HEK293 (cell line): ENCODE measurements at regions not wholly inside any gene's neighbourhood (a gene's known extent, or its start where the extent isn't known, plus 50 kb on each side); places are given as distances from the start of the nearest gene placed in this dataset.

Source experiments
- CTCF ChIA-PET: fragments of 350-600 bp; formaldehyde crosslinking; extraction: SDS; loops from one replicate; lab custom pipeline; 2021; ENCODE audit warnings: antibody characterized with exemption; lab: Yijun Ruan, JAX
- POLR2A ChIA-PET: fragments of 300-600 bp; formaldehyde crosslinking; extraction: SDS; loops from one replicate; lab custom pipeline; 2020; ENCODE audit warnings: antibody characterized with exemption, inconsistent platforms; lab: Yijun Ruan, JAX
- H3K27ac ChIP-seq: fragments of 200-500 bp; sonication (Bioruptor generic); 2 replicates; pipeline ENCODE4 v1.5.1; 2014; ENCODE audit warnings: low read depth, low read length, control low read depth, inconsistent platforms; ENCODE audit errors: extremely low read depth
- H3K36me3 ChIP-seq, 2 experiments: fragments of 200-500 bp in 1 of 2; sonication (Bioruptor generic) in 1 of 2; 1 replicate in 1 of 2; 2 replicates in 1 of 2; pipeline ENCODE4 v1.5.1; 2014 to 2017; ENCODE audit warnings: inconsistent platforms in 2 of 2, low read length in 2 of 2; ENCODE audit not compliant: control insufficient read depth in 2 of 2, insufficient read depth in 1 of 2
- H3K4me1 ChIP-seq: fragments of 200-500 bp; sonication (Bioruptor generic); 2 replicates; pipeline ENCODE4 v1.5.1; 2014; ENCODE audit warnings: mild to moderate bottlenecking, low read length, inconsistent platforms; ENCODE audit not compliant: control insufficient read depth, insufficient read depth
- H3K4me3 ChIP-seq: 2 replicates; pipeline ENCODE4 v1.5.1; 2011; ENCODE audit warnings: low read depth, mild to moderate bottlenecking, control low read depth, low read length, moderate library complexity
- H3K9me3 ChIP-seq: fragments of 200-500 bp; sonication (Bioruptor generic); 2 replicates; pipeline ENCODE4 v1.5.1; 2014; ENCODE audit warnings: low read depth, low read length, inconsistent platforms; ENCODE audit not compliant: control insufficient read depth, insufficient read depth
- GLIS1 ChIP-seq: fragments of 450-650 bp; formaldehyde crosslinking; IDR thresholded peaks from 2 replicates; pipeline ENCODE4 v1.5.1; 2016; ENCODE audit warnings: missing biosample characterization, missing genetic modification characterization
- HOXA7 ChIP-seq: sonication (generic); formaldehyde crosslinking; IDR thresholded peaks from 2 replicates; pipeline ENCODE4 v1.8.1; 2022; ENCODE audit warnings: missing genetic modification reagents, borderline replicate concordance
- HOXD13 ChIP-seq: sonication (generic); formaldehyde crosslinking; IDR thresholded peaks from 2 replicates; pipeline ENCODE4 v1.8.0; 2022; ENCODE audit warnings: missing genetic modification reagents, borderline replicate concordance
- KLF17 ChIP-seq: fragments of 450-650 bp; formaldehyde crosslinking; IDR thresholded peaks from 2 replicates; pipeline ENCODE4 v1.5.1; 2016; ENCODE audit warnings: missing biosample characterization, missing genetic modification characterization
- KLF7 ChIP-seq: fragments of 450-650 bp; formaldehyde crosslinking; IDR thresholded peaks from 2 replicates; pipeline ENCODE4 v1.5.1; 2016; ENCODE audit warnings: missing biosample characterization, missing genetic modification characterization, borderline replicate concordance
- MEIS1 ChIP-seq: sonication (generic); formaldehyde crosslinking; IDR thresholded peaks from 2 replicates; pipeline ENCODE4 v1.8.1; 2022; ENCODE audit warnings: missing genetic modification reagents, mild to moderate bottlenecking, borderline replicate concordance
- RBAK ChIP-seq: fragments of 450-650 bp; formaldehyde crosslinking; IDR thresholded peaks from 2 replicates; pipeline ENCODE4 v1.5.1; 2016; ENCODE audit warnings: missing biosample characterization, missing genetic modification characterization
- REPIN1 ChIP-seq: fragments of 450-650 bp; formaldehyde crosslinking; IDR thresholded peaks from 2 replicates; pipeline ENCODE4 v1.5.1; 2017; ENCODE audit warnings: missing biosample characterization, missing genetic modification characterization, low read depth
- TSHZ1 ChIP-seq: fragments of 450-650 bp; formaldehyde crosslinking; IDR thresholded peaks from 2 replicates; pipeline ENCODE4 v1.5.1; 2016; ENCODE audit warnings: missing biosample characterization, missing genetic modification characterization, borderline replicate concordance
- ZFP37 ChIP-seq: fragments of 450-650 bp; formaldehyde crosslinking; IDR thresholded peaks from 2 replicates; pipeline ENCODE4 v1.5.1; 2016; ENCODE audit warnings: missing biosample characterization, missing genetic modification characterization
- ZIC2 ChIP-seq: fragments of 450-650 bp; formaldehyde crosslinking; IDR thresholded peaks from 2 replicates; pipeline ENCODE4 v1.5.1; 2016; ENCODE audit warnings: missing biosample characterization, missing genetic modification characterization
- ZNF132 ChIP-seq: fragments of 450-650 bp; formaldehyde crosslinking; IDR thresholded peaks from 2 replicates; pipeline ENCODE4 v1.5.1; 2017; ENCODE audit warnings: missing biosample characterization, missing genetic modification characterization, borderline replicate concordance
- ZNF140 ChIP-seq: fragments of 450-650 bp; formaldehyde crosslinking; IDR thresholded peaks from 2 replicates; pipeline ENCODE4 v1.5.1; 2016; ENCODE audit warnings: missing biosample characterization, missing genetic modification characterization
- ZNF335 ChIP-seq: fragments of 450-650 bp; formaldehyde crosslinking; conservative IDR thresholded peaks from 2 replicates; pipeline ENCODE4 v1.5.1; 2016; ENCODE audit warnings: missing biosample characterization, missing genetic modification characterization
- ZNF366 ChIP-seq: fragments of 450-650 bp; formaldehyde crosslinking; conservative IDR thresholded peaks from 2 replicates; pipeline ENCODE4 v1.5.1; 2016; ENCODE audit warnings: missing biosample characterization, missing genetic modification characterization
- ZNF404 ChIP-seq: fragments of 450-650 bp; formaldehyde crosslinking; IDR thresholded peaks from 2 replicates; pipeline ENCODE4 v1.5.1; 2017; ENCODE audit warnings: missing biosample characterization, missing genetic modification characterization
- ZNF449 ChIP-seq: fragments of 450-650 bp; formaldehyde crosslinking; IDR thresholded peaks from 2 replicates; pipeline ENCODE4 v1.5.1; 2017; ENCODE audit warnings: missing biosample characterization, mild to moderate bottlenecking, missing genetic modification characterization, moderate library complexity
- ZNF501 ChIP-seq: fragments of 450-650 bp; formaldehyde crosslinking; IDR thresholded peaks from 2 replicates; pipeline ENCODE4 v1.5.1; 2016; ENCODE audit warnings: missing biosample characterization, missing genetic modification characterization
- ZNF561 ChIP-seq: fragments of 450-650 bp; IDR thresholded peaks from 2 replicates; pipeline ENCODE4 v1.5.1; 2018; ENCODE audit warnings: missing biosample characterization, missing genetic modification characterization, borderline replicate concordance
- ZNF777 ChIP-seq: fragments of 450-650 bp; formaldehyde crosslinking; IDR thresholded peaks from 2 replicates; pipeline ENCODE4 v1.5.1; 2017; ENCODE audit warnings: missing biosample characterization, missing genetic modification characterization, borderline replicate concordance
- ZNF843 ChIP-seq: fragments of 450-650 bp; formaldehyde crosslinking; IDR thresholded peaks from 2 replicates; pipeline ENCODE4 v1.5.1; 2016; ENCODE audit warnings: missing biosample characterization, missing genetic modification characterization
- ZSCAN16 ChIP-seq: fragments of 450-650 bp; formaldehyde crosslinking; IDR thresholded peaks from 2 replicates; pipeline ENCODE4 v1.5.1; 2016; ENCODE audit warnings: missing biosample characterization, missing genetic modification characterization
- TF ChIP-seq, protein P1 (sequence below): fragments of 450-650 bp; formaldehyde crosslinking; IDR thresholded peaks from 2 replicates; pipeline ENCODE4 v1.5.1; 2016; ENCODE audit warnings: missing biosample characterization, missing genetic modification characterization
- TF ChIP-seq, protein P2 (sequence below): fragments of 450-650 bp; formaldehyde crosslinking; optimal IDR thresholded peaks from 2 replicates; pipeline ENCODE3; 2016; ENCODE audit warnings: missing biosample characterization, mild to moderate bottlenecking, missing genetic modification characterization

DNA sequence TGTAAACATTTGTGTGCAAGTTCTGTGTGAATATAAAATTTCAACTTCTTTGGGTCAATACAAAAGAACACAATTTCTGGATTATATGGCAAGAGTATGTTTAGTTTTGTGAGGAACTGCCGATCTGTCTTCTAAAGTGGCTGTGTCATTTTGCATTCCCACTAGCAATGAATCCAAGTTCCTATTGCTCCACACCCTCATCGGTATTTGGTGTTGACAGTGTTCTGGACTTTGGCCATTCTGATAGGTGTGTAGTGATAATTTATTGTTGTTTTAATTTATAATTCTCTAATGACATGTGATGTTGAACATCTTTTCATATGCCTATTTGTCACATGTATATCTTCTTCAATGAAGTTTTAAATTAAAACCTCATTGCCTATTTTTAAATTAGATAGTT, 58.2 kb upstream of the TMC3 start (continued):
- no peak for TF ChIP-seq ZNF449
- TF ChIP-seq ZNF335 (tag by site-specific recombination), result no peak
- TF ChIP-seq REPIN1 (tag by site-specific recombination), result no peak
- TF ChIP-seq, protein P1, sequence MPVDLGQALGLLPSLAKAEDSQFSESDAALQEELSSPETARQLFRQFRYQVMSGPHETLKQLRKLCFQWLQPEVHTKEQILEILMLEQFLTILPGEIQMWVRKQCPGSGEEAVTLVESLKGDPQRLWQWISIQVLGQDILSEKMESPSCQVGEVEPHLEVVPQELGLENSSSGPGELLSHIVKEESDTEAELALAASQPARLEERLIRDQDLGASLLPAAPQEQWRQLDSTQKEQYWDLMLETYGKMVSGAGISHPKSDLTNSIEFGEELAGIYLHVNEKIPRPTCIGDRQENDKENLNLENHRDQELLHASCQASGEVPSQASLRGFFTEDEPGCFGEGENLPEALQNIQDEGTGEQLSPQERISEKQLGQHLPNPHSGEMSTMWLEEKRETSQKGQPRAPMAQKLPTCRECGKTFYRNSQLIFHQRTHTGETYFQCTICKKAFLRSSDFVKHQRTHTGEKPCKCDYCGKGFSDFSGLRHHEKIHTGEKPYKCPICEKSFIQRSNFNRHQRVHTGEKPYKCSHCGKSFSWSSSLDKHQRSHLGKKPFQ (tag by site-specific recombination), result no peak
- TF ChIP-seq ZNF777, result no peak

DNA sequence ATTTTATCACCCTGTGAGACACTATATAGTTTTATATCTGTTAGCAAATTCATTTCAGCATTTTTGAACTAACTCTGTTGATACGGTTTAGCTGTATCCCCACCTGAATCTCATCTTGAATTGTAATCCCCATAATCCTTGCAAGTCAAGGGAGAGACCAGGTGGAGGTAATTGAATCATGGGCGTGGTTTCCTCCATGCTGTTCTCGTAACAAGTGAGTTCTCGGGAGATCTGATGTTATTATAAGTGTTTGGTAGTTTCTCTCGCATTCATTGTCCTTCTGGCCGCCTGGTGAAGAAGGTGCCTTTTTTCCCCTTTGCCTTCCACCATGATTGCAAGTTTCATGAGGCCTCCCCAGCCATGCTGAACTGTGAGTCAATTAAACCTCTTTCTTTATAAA, 53.2 kb upstream of the TMC3 start:
- POLR2A ChIA-PET, result no interaction called here
- H3K27ac ChIP-seq, result no peak overlapping the region
- no peaks in the 10 kb centered on the region for H3K36me3 ChIP-seq
- no peaks in the 10 kb centered on the region for H3K4me1 ChIP-seq
- H3K4me3 ChIP-seq, result no peak overlapping the region
- CTCF ChIA-PET, result no interaction called here
- H3K9me3 ChIP-seq, result no peaks in the 10 kb centered on the region
- TF ChIP-seq ZFP37 (tag by site-specific recombination) (no peak), ZNF140 (tag by site-specific recombination) (no peak), ZNF843 (tag by site-specific recombination) (no peak), MEIS1 (no peak), ZNF366 (tag by site-specific recombination) (no peak), RBAK (tag by site-specific recombination) (no peak), KLF7 (no peak), ZNF404 (tag by site-specific recombination) (no peak), ZNF561 (tag by site-specific recombination) (no peak), TSHZ1 (tag by site-specific recombination) (no peak), ZNF335 (tag by site-specific recombination) (no peak), KLF17 (tag by site-specific recombination) (no peak), ZNF132 (no peak), ZIC2 (tag by site-specific recombination) (no peak), HOXA7 (CRISPR knock-in tag) (no peak), HOXD13 (CRISPR knock-in tag) (no peak), ZNF501 (no peak), ZSCAN16 (no peak), GLIS1 (tag by site-specific recombination) (no peak)
- TF ChIP-seq, protein P2, sequence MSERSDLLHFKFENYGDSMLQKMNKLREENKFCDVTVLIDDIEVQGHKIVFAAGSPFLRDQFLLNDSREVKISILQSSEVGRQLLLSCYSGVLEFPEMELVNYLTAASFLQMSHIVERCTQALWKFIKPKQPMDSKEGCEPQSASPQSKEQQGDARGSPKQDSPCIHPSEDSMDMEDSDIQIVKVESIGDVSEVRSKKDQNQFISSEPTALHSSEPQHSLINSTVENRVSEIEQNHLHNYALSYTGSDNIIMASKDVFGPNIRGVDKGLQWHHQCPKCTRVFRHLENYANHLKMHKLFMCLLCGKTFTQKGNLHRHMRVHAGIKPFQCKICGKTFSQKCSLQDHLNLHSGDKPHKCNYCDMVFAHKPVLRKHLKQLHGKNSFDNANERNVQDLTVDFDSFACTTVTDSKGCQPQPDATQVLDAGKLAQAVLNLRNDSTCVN, result no peak
